ENCODE measurements at regions not wholly inside any gene's neighbourhood (a gene's known extent, or its start where the extent isn't known, plus 50 kb on each side); places are given as distances from the start of the nearest gene placed in this dataset.

DNA sequence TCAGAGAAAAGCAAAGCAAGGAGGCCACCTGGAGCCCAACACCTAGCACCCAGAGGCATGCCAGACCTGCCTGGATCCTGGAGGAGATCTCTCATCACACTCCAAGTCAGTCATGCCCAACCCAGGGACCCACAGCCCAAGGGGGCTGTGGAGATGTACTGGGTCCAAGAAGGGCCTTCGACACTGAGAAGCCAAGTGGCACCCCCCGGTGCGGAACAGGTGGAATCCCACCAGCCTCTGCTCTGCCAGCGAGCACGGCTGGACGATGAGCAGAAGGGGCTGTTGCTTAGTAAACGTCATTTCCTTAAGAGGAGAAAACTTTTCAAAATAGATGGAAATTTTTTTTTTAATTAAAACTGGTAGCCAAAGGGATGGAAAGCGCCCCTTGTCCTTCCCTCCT, 171.9 kb upstream of the GRK3 start:
- TF ChIP-seq, protein P1, sequence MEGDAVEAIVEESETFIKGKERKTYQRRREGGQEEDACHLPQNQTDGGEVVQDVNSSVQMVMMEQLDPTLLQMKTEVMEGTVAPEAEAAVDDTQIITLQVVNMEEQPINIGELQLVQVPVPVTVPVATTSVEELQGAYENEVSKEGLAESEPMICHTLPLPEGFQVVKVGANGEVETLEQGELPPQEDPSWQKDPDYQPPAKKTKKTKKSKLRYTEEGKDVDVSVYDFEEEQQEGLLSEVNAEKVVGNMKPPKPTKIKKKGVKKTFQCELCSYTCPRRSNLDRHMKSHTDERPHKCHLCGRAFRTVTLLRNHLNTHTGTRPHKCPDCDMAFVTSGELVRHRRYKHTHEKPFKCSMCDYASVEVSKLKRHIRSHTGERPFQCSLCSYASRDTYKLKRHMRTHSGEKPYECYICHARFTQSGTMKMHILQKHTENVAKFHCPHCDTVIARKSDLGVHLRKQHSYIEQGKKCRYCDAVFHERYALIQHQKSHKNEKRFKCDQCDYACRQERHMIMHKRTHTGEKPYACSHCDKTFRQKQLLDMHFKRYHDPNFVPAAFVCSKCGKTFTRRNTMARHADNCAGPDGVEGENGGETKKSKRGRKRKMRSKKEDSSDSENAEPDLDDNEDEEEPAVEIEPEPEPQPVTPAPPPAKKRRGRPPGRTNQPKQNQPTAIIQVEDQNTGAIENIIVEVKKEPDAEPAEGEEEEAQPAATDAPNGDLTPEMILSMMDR (IDR thresholded peaks at IDR 0.05): no peak
- no peak for TF ChIP-seq POLR2A (IDR thresholded peaks at IDR 0.05)
